Suprapubic skin (tissue), 4 donors: ENCODE measurements at regions not wholly inside any gene's neighbourhood (a gene's known extent, or its start where the extent isn't known, plus 50 kb on each side); places are given as distances from the start of the nearest gene placed in this dataset.
"Not testable (repeated sequence)": the region's sequence is repeated elsewhere in the genome, so short reads cannot be mapped to it uniquely, and the experiment has no call there.

Experiments
- DNase-seq, 2 donors: peaks; one replicate each; pipeline ENCODE4 v3.0.0-alpha.2; 2019; ENCODE audit warnings: low spot score in 2 of 2
- H3K27ac ChIP-seq: fragments of 200-600 bp; sonication (generic); one replicate; pipeline ENCODE4 v1.5.1; 2019
- H3K27me3 ChIP-seq: fragments of 200-600 bp; sonication (generic); one replicate; pipeline ENCODE4 v1.5.1; 2019
- H3K36me3 ChIP-seq: fragments of 200-600 bp; sonication (generic); one replicate; pipeline ENCODE4 v1.5.1; 2019
- H3K4me1 ChIP-seq: fragments of 200-600 bp; sonication (generic); one replicate; pipeline ENCODE4 v1.5.1; 2019
- H3K4me3 ChIP-seq: fragments of 200-600 bp; sonication (generic); one replicate; pipeline ENCODE4 v1.5.1; 2019; ENCODE audit warnings: mild to moderate bottlenecking
- H3K9me3 ChIP-seq: fragments of 200-600 bp; sonication (generic); one replicate; pipeline ENCODE4 v1.5.1; 2019
- EP300 ChIP-seq: sonication (generic); formaldehyde crosslinking; IDR thresholded peaks from one replicate; pipeline ENCODE4 v1.6.1; 2017; ENCODE audit warnings: antibody characterized with exemption
- POLR2A ChIP-seq, 2 donors: fragments of 450-650 bp; IDR thresholded peaks; one replicate each; pipeline ENCODE4 v1.6.1; 2017; ENCODE audit warnings: antibody characterized with exemption in 2 of 2, mild to moderate bottlenecking in 2 of 2, moderate library complexity in 2 of 2
- POLR2AphosphoS5 ChIP-seq, 3 donors: sonication (generic); formaldehyde crosslinking; IDR thresholded peaks; one replicate each; pipeline ENCODE4 v1.6.1; 2017; ENCODE audit warnings: antibody characterized with exemption in 3 of 3
- whole genome bisulfite sequencing: methylation state at CpG from one replicate; pipeline ENCODE4 v1.1.5; 2018; 5-methylcytosine and 5-hydroxymethylcytosine counted together
- TF ChIP-seq, protein P1 (sequence below), 2 donors: fragments of 200-600 bp in 1 of 2; fragments of 450-650 bp in 1 of 2; sonication (generic) in 1 of 2; IDR thresholded peaks; one replicate each; pipeline ENCODE4 v1.5.1; 2016 to 2019; ENCODE audit warnings: antibody characterized with exemption in 2 of 2, mild to moderate bottlenecking in 1 of 2, moderate library complexity in 1 of 2

DNA sequence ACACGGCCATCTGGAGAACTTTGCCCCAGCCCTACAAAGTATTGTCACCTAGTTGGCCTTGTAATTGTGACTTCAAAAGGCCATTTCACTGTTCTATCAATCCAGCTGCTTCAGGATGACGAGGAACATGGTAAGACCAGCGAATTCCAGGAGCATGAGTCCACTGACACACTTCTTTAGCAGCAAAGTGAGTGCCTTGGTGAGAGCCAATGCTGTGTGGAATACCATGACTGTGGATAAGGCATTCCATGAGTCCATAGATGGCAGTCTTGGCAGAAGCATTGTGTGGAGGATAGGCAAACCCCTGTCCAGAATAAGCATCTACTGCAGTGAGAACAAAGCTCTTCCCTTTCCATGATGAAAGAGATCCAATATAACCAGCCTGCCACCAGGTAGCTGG, 1009.1 kb upstream of the USP15 start:
- H3K36me3 ChIP-seq, result no peaks in the 10 kb centered on the region
- 70% methylated on average over 3 of the region's 3 CpGs for WGBS
- H3K27me3 ChIP-seq, result no peaks in the 10 kb centered on the region
- H3K4me1 ChIP-seq, result no peaks in the 10 kb centered on the region
- H3K9me3 ChIP-seq, result no peaks in the 10 kb centered on the region
- DNase-seq, result no peak
- no peak overlapping the region for H3K4me3 ChIP-seq
- no peak for TF ChIP-seq EP300
- no peak for TF ChIP-seq POLR2AphosphoS5 (IDR thresholded peaks at IDR 0.05)
- H3K27ac ChIP-seq, result no peak overlapping the region

DNA sequence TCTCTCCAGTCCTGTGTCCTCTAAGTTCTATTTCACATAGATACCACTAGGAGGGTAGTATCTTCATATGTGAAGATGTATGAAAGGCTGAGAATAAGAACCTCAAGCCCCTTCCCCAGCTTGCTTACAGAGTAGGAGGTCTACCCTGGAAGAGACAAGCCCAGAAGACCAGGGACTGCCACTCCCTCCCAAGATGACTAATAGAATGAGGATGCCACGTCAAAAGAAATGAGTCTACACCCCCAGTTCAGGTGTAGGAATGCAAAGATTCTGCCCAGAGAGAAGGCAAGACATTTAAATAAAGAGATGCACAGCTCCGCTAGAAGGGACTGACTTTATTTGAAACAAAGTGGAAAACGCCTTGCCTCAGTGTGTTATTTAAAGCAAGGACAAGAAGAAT, 1006.0 kb upstream of the USP15 start:
- Histone ChIP-seq H3K36me3 (no peaks in the 10 kb centered on the region), H3K4me1 (no peaks in the 10 kb centered on the region), H3K27ac (no peak overlapping the region), H3K27me3 (no peaks in the 10 kb centered on the region), H3K9me3 (no peaks in the 10 kb centered on the region), H3K4me3 (no peak overlapping the region)
- 67% methylated on average over 3 of the region's 3 CpGs for WGBS
- TF ChIP-seq POLR2AphosphoS5 (IDR thresholded peaks at IDR 0.05), result no peak
- DNase-seq, result no peak

DNA sequence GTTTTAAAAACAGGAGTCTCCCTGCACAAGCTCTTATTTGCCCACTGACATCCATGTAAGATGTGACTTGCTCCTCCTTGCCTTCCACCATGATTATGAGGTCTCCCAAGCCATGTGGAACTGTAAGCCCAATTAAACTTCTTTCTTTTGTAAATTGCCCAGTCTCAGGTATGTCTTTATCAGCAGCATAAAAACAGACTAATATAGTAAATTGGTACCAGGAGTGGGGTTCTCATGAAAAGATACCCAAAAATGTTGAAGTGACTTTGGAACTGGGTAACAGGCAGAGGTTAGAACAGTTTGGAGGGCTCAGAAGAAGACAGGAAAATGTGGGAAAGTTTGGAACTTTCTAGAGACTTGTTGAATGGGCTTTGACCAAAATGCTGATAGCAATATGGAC, 995.9 kb upstream of the USP15 start:
- not testable (repeated sequence) for H3K4me1 ChIP-seq, H3K27me3 ChIP-seq, H3K4me3 ChIP-seq, H3K27ac ChIP-seq, DNase-seq, H3K36me3 ChIP-seq
- H3K9me3 ChIP-seq, result peaks cover 17% of the 10 kb centered on the region

DNA sequence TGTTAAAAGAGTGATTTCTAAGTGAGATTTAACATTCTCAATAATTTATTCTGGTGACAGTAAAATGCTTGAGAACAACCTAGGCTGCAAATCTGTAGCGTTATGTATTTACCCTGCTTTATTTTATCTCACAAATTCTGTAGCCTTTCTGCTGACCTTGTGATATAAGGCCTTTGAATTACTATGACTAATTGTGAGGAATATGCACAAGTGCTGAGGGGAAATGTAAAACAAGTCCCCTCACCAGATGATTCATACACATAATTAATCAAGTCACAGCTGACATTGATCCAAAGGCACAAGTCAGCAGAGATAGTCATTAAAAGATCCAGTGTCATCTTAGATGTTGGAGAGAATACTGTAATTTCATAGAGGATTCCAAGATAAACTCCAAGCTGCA, 992.7 kb upstream of the USP15 start:
- Histone ChIP-seq H3K4me1 (no peaks in the 10 kb centered on the region), H3K36me3 (no peaks in the 10 kb centered on the region), H3K9me3 (peaks cover 13% of the 10 kb centered on the region), H3K27ac (no peak overlapping the region), H3K27me3 (no peaks in the 10 kb centered on the region), H3K4me3 (no peak overlapping the region)
- WGBS, result 52% methylated on average over 1 of the region's 1 CpG
- TF ChIP-seq POLR2AphosphoS5 (IDR thresholded peaks at IDR 0.05) (no peak), EP300 (no peak), POLR2A (IDR thresholded peaks at IDR 0.05) (no peak)
- TF ChIP-seq, protein P1, sequence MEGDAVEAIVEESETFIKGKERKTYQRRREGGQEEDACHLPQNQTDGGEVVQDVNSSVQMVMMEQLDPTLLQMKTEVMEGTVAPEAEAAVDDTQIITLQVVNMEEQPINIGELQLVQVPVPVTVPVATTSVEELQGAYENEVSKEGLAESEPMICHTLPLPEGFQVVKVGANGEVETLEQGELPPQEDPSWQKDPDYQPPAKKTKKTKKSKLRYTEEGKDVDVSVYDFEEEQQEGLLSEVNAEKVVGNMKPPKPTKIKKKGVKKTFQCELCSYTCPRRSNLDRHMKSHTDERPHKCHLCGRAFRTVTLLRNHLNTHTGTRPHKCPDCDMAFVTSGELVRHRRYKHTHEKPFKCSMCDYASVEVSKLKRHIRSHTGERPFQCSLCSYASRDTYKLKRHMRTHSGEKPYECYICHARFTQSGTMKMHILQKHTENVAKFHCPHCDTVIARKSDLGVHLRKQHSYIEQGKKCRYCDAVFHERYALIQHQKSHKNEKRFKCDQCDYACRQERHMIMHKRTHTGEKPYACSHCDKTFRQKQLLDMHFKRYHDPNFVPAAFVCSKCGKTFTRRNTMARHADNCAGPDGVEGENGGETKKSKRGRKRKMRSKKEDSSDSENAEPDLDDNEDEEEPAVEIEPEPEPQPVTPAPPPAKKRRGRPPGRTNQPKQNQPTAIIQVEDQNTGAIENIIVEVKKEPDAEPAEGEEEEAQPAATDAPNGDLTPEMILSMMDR (IDR thresholded peaks at IDR 0.05), result no peak
- DNase-seq, result no peak

DNA sequence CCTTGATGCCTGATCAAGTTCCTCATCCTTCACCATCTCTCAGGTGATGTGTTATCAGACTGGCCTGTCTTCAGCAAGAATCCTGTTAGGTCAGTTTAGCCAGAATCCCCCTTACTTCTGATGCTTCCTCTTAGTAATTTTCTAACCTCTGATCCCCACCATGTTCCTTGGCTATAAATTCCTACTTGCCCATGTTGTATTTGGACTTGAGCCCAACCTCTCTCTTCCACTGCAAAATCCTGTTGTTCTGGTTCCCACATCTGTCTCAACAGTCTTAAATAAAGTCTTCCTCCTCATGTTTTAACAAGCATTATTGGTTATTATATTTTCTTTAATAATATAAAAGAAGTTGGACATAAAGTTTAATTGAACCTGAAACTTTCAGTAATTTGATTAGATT, 987.8 kb upstream of the USP15 start:
- H3K4me3 ChIP-seq, result no peak overlapping the region
- no peaks in the 10 kb centered on the region for H3K9me3 ChIP-seq
- DNase-seq, result no peak
- H3K4me1 ChIP-seq, result no peaks in the 10 kb centered on the region
- H3K36me3 ChIP-seq, result no peaks in the 10 kb centered on the region
- H3K27ac ChIP-seq, result no peak overlapping the region
- TF ChIP-seq POLR2A (IDR thresholded peaks at IDR 0.05), result no peak
- TF ChIP-seq, protein P1 (IDR thresholded peaks at IDR 0.05), result no peak
- no peak for TF ChIP-seq POLR2AphosphoS5 (IDR thresholded peaks at IDR 0.05)
- no peak for TF ChIP-seq EP300
- no peaks in the 10 kb centered on the region for H3K27me3 ChIP-seq

DNA sequence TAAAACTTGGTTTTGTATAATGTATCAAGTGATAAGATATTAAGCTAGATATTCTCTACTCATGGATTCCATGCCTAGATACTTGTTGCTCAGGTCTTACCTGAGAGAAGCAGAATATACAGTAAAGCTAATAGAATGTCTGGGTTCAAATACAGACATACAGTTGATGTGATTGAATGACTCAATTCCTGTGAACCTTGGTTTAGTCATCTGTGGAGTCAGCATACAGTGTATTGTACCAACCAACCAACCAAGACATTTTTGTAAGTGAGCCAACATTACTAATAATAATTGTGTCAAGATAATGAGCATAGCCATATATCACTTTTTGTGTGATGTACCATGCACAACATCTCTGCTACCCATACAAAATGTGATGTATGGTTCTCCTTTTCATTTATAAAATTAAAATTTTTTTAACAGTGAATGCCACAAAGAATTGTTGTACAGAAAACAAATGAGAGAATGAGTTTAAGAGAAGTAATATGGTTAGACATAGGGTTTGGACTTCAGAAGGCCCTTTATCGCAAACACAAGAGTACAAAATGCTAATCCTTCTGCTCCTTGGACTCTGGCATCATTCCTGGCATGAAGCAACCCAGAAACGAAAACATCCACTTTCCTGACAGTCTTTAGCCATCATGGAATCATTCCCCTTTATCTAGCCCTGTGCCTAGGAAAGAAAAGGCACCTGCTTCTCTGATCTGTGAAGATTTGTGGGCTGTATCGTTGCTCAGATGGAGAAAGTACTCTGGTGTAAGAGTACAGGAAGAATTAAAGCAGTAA, 977.2 kb upstream of the USP15 start:
- no peak for TF ChIP-seq POLR2AphosphoS5 (IDR thresholded peaks at IDR 0.05)
- H3K4me1 ChIP-seq, result no peaks in the 10 kb centered on the region

DNA sequence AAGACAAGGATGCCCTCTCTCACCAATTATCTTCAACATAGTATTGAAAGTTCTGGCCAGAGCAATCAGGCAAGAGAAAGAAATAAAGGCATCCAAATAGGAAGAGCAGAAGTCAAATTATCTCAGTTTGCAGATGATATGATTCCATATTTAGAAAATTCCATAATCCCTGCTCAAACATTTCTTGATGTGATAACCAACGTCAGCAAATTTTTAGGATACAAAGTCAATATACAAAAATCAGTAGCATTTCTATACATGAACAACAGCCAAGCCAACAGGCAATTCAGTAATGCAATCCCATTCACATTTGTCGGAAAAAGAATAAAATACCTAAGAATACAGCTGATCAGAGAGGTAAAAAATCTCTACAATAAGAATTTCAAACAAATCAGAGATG, 969.7 kb upstream of the USP15 start:
- DNase-seq, result no peak
- Histone ChIP-seq H3K4me1 (no peaks in the 10 kb centered on the region), H3K4me3 (no peak overlapping the region), H3K27me3 (no peaks in the 10 kb centered on the region), H3K27ac (no peak overlapping the region), H3K9me3 (peaks cover 14% of the 10 kb centered on the region), H3K36me3 (no peaks in the 10 kb centered on the region)
- TF ChIP-seq, protein P1 (IDR thresholded peaks at IDR 0.05), result no peak
- no peak for TF ChIP-seq EP300
- WGBS, result 86% methylated on average over 2 of the region's 2 CpGs

More for the DNA sequence above, 977.2 kb upstream of the USP15 start:
- 66% methylated on average over 3 of the region's 3 CpGs for WGBS
- DNase-seq, result no peak
- no peak overlapping the region for H3K4me3 ChIP-seq
- H3K27me3 ChIP-seq, result no peaks in the 10 kb centered on the region
- peaks cover 17% of the 10 kb centered on the region for H3K9me3 ChIP-seq
- H3K36me3 ChIP-seq, result no peaks in the 10 kb centered on the region
- H3K27ac ChIP-seq, result no peak overlapping the region
